SK-N-MC (cell line): ENCODE measurements at regions not wholly inside any gene's neighbourhood (a gene's known extent, or its start where the extent isn't known, plus 50 kb on each side); places are given as distances from the start of the nearest gene placed in this dataset.

Source experiments
- EZH2 ChIP-seq: fragments of 200-600 bp; sonication (generic); IDR thresholded peaks from one replicate; pipeline ENCODE4 v1.6.1; 2017; ENCODE audit warnings: antibody characterized with exemption
- POLR2AphosphoS5 ChIP-seq: IDR thresholded peaks from 2 replicates; pipeline ENCODE4 v1.6.1; 2012; ENCODE audit warnings: mild to moderate bottlenecking, low read depth, low read length, borderline replicate concordance

DNA sequence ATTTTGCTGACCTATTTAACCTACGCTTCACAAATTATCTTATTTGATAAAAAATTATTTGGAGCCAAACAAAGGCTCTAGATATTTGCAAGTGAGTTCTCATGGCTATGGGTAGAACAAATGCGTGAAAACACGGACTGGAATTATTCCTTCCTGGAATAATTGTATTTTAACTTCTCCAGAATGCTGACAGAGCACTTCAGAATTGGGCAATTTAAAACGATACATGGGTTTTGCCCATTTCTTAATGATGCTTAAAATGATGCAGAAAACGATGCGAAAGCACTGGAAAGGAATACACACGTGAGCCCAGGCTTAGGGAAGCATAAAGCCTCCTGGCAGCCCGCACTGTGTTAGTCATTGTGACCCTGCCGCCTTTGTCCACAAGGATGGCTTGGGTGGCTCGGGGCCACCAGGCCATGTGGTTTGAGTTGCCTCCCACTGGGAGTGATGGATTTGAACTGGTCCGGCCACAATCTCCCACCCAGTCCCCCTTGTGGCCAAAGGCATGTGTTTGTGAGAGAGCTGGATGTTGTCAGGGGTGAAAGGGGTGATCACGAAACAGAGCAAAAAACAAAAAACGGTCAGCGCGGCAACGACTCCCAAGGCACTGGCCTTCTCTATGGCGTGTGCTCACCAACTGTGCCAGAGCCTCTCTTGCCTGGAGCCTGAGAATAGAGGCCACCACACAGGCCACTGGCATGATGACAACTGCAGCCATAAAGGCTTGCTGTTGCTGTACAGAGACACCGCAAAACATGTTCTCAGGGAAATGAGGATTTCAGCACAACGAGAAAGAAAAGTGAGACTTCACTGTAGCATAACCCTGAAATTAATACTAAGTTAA is 234.2 kb upstream of the ADAMTS16 start:
- no peak for TF ChIP-seq EZH2
- TF ChIP-seq POLR2AphosphoS5, result no peak
